H9 (cell line): ENCODE measurements at regions not wholly inside any gene's neighbourhood (a gene's known extent, or its start where the extent isn't known, plus 50 kb on each side); places are given as distances from the start of the nearest gene placed in this dataset.

ENCODE experiments used
- DNase-seq: peaks from one replicate; pipeline ENCODE4 v3.0.0-alpha.2; 2017
- H2AFZ ChIP-seq: one replicate; pipeline ENCODE4 v1.6.1; 2013; ENCODE audit warnings: mild to moderate bottlenecking, low read length, control low read depth, moderate library complexity
- H2AK5ac ChIP-seq: 2 replicates; pipeline ENCODE4 v1.6.1; 2013; ENCODE audit warnings: low read length, control low read depth, mixed read lengths; ENCODE audit not compliant: insufficient read length
- H2BK120ac ChIP-seq: one replicate; pipeline ENCODE4 v1.6.1; 2013; ENCODE audit warnings: low read depth, mild to moderate bottlenecking, low read length, control low read depth, inconsistent platforms; ENCODE audit not compliant: poor library complexity, severe bottlenecking
- H2BK12ac ChIP-seq: 2 replicates; pipeline ENCODE4 v1.6.1; 2013; ENCODE audit warnings: low read length, control low read depth, mixed read lengths, low read depth; ENCODE audit not compliant: insufficient read length
- H2BK15ac ChIP-seq: 2 replicates; pipeline ENCODE4 v1.6.1; 2013; ENCODE audit warnings: low read depth, low read length, control low read depth
- H2BK20ac ChIP-seq: one replicate; pipeline ENCODE4 v1.6.1; 2013; ENCODE audit warnings: low read depth, mild to moderate bottlenecking, low read length, control low read depth, inconsistent platforms; ENCODE audit not compliant: poor library complexity, severe bottlenecking
- H2BK5ac ChIP-seq: 2 replicates; pipeline ENCODE4 v1.6.1; 2013; ENCODE audit warnings: low read length, control low read depth, mixed read lengths; ENCODE audit not compliant: insufficient read length
- H3K14ac ChIP-seq: 2 replicates; pipeline ENCODE4 v1.6.1; 2013; ENCODE audit warnings: low read length, control low read depth; ENCODE audit not compliant: insufficient read depth
- H3K18ac ChIP-seq: 2 replicates; pipeline ENCODE4 v1.6.1; 2013; ENCODE audit warnings: low read depth, mild to moderate bottlenecking, mixed read lengths, low read length, control low read depth; ENCODE audit not compliant: insufficient read length
- H3K23ac ChIP-seq: 2 replicates; pipeline ENCODE4 v1.6.1; 2013; ENCODE audit warnings: low read length, control low read depth, mixed read lengths, low read depth; ENCODE audit not compliant: insufficient read length
- H3K23me2 ChIP-seq: 2 replicates; pipeline ENCODE4 v1.6.1; 2013; ENCODE audit warnings: low read depth, mild to moderate bottlenecking, mixed read lengths, low read length, control low read depth; ENCODE audit not compliant: insufficient read length, poor library complexity, severe bottlenecking
- H3K27ac ChIP-seq: 2 replicates; pipeline ENCODE4 v1.5.1; 2013; ENCODE audit warnings: low read length, control low read depth, mixed read lengths, low read depth; ENCODE audit not compliant: insufficient read length
- H3K27me3 ChIP-seq: 2 replicates; pipeline ENCODE4 v1.6.1; 2013; ENCODE audit warnings: low read length, control low read depth, inconsistent platforms; ENCODE audit not compliant: insufficient read depth
- H3K4ac ChIP-seq: 2 replicates; pipeline ENCODE4 v1.6.1; 2013; ENCODE audit warnings: low read depth, mild to moderate bottlenecking, control low read depth, inconsistent platforms, low read length, moderate library complexity
- H3K4me1 ChIP-seq: 2 replicates; pipeline ENCODE4 v1.6.1; 2013; ENCODE audit warnings: low read length, control low read depth, inconsistent platforms; ENCODE audit not compliant: insufficient read depth
- H3K4me2 ChIP-seq: 2 replicates; pipeline ENCODE4 v1.6.1; 2013; ENCODE audit warnings: low read length, control low read depth, mixed read lengths; ENCODE audit not compliant: insufficient read length, insufficient read depth
- H3K56ac ChIP-seq: 2 replicates; pipeline ENCODE4 v1.6.1; 2013; ENCODE audit warnings: low read depth, mild to moderate bottlenecking, mixed read lengths, low read length, control low read depth; ENCODE audit not compliant: insufficient read length
- H3K79me1 ChIP-seq: 2 replicates; pipeline ENCODE4 v1.6.1; 2013; ENCODE audit warnings: low read depth, mild to moderate bottlenecking, moderate library complexity, low read length, control low read depth, inconsistent platforms; ENCODE audit not compliant: insufficient read depth, poor library complexity, severe bottlenecking
- H3K79me2 ChIP-seq: 2 replicates; pipeline ENCODE4 v1.6.1; 2013; ENCODE audit warnings: low read length, control low read depth, inconsistent platforms; ENCODE audit not compliant: insufficient read depth
- H3K9ac ChIP-seq: 2 replicates; pipeline ENCODE4 v1.6.1; 2013; ENCODE audit warnings: low read length, control low read depth, mixed read lengths; ENCODE audit not compliant: insufficient read length; ENCODE audit errors: extremely low read depth
- H3K9me3 ChIP-seq: one replicate; pipeline ENCODE4 v1.6.1; 2013; ENCODE audit warnings: low read depth, low read length, inconsistent platforms; ENCODE audit not compliant: control insufficient read depth
- H3T11ph ChIP-seq: one replicate; pipeline ENCODE4 v1.6.1; 2013; ENCODE audit warnings: mild to moderate bottlenecking, low read length, control low read depth, inconsistent platforms
- H4K20me1 ChIP-seq: one replicate; pipeline ENCODE4 v1.6.1; 2013; ENCODE audit not compliant: control insufficient read depth, insufficient read length, insufficient read depth
- H4K5ac ChIP-seq: 2 replicates; pipeline ENCODE4 v1.6.1; 2013; ENCODE audit warnings: low read depth, mild to moderate bottlenecking, mixed read lengths, low read length, control low read depth; ENCODE audit not compliant: insufficient read length
- H4K8ac ChIP-seq: replicated peaks from 2 replicates; pipeline ENCODE4 v1.6.1; 2013; ENCODE audit warnings: low read length, control low read depth, mixed read lengths, low read depth; ENCODE audit not compliant: insufficient read length
- H4K91ac ChIP-seq: 2 replicates; pipeline ENCODE4 v1.6.1; 2013; ENCODE audit warnings: low read depth, mild to moderate bottlenecking, moderate library complexity, mixed read lengths, low read length, control low read depth; ENCODE audit not compliant: insufficient read length
- H3K27ac Mint-ChIP-seq, 3 experiments: 2 replicates in 2 of 3; 3 replicates in 1 of 3; pipeline ENCODE4 v1.8.0; 2020 to 2021; ENCODE audit warnings: mixed read lengths in 3 of 3, mild to moderate bottlenecking in 1 of 3, moderate library complexity in 1 of 3
- H3K27me3 Mint-ChIP-seq: 2 replicates; pipeline ENCODE4 v1.8.0; 2021; ENCODE audit warnings: low read depth, mild to moderate bottlenecking, moderate library complexity, mixed read lengths
- H3K36me3 Mint-ChIP-seq, 3 experiments: 2 replicates in 2 of 3; 3 replicates in 1 of 3; pipeline ENCODE4 v1.8.0; 2020 to 2021; ENCODE audit warnings: low read depth in 3 of 3, mixed read lengths in 3 of 3; ENCODE audit not compliant: insufficient read depth in 1 of 3
- H3K4me1 Mint-ChIP-seq, 2 experiments: 2 replicates each; pipeline ENCODE4 v1.8.0; 2020; ENCODE audit warnings: mixed read lengths in 2 of 2
- H3K4me3 Mint-ChIP-seq, 2 experiments: 2 replicates in 1 of 2; 3 replicates in 1 of 2; pipeline ENCODE4 v1.8.0; 2020 to 2021; ENCODE audit warnings: mild to moderate bottlenecking in 2 of 2, mixed read lengths in 2 of 2, moderate library complexity in 1 of 2
- H3K9me3 Mint-ChIP-seq, 2 experiments: 2 replicates in 1 of 2; 3 replicates in 1 of 2; pipeline ENCODE4 v1.8.0; 2020; ENCODE audit warnings: mild to moderate bottlenecking in 2 of 2, mixed read lengths in 2 of 2, moderate library complexity in 1 of 2
- CTCF ChIP-seq: fragments of 200-600 bp; sonication (generic); conservative IDR thresholded peaks from 3 replicates; pipeline ENCODE4 v1.8.0; 2021; ENCODE audit warnings: antibody characterized with exemption, mild to moderate bottlenecking
- WGBS: extraction: QIAGEN DNeasy Blood & Tissue Kit; methylation state at CpG from one replicate; pipeline ENCODE4 v1.1.7; 2013; ENCODE audit warnings: missing lambda C conversion rate, low lambda C conversion rate, mixed read lengths; ENCODE audit not compliant: insufficient read length; ENCODE audit errors: extremely low coverage; 5-methylcytosine and 5-hydroxymethylcytosine counted together

GRCh38 chr22:49694462-49695260, 133.0 kb downstream of the BRD1 start:
- Histone ChIP-seq H2BK120ac (no peak overlapping the region), H3K4ac (no peak overlapping the region), H2BK5ac (no peak overlapping the region), H3K27ac (no peak overlapping the region), H3K18ac (no peak overlapping the region), H2AFZ (no peak overlapping the region), H3K9me3 (peaks cover 8% of the 10 kb centered on the region), H4K91ac (no peak overlapping the region), H3K14ac (no peak overlapping the region; the same call in 1 of the 2 replicates), H3T11ph (no peak overlapping the region), H3K4me2 (no peak overlapping the region), H4K5ac (no peak overlapping the region), H4K8ac (no peak overlapping the region), H2AK5ac (no peak overlapping the region), H3K79me1 (no peaks in the 10 kb centered on the region), H3K27me3 (no peaks in the 10 kb centered on the region), H2BK15ac (no peak overlapping the region), H3K4me1 (no peaks in the 10 kb centered on the region), H4K20me1 (no peaks in the 10 kb centered on the region), H3K79me2 (no peaks in the 10 kb centered on the region), H3K23ac (no peak overlapping the region), H2BK20ac (no peak overlapping the region), H3K23me2 (no peaks in the 10 kb centered on the region), H2BK12ac (no peak overlapping the region), H3K9ac (no peak overlapping the region), H3K56ac (no peak overlapping the region)
- no peaks in the 10 kb centered on the region for H3K4me1 Mint-ChIP-seq
- TF ChIP-seq CTCF: no peak
- no CpG with 5 or more reads among the region's 9 CpGs for WGBS
- peaks cover 0 to 18% (median 0%) of the 10 kb centered on the region in 3 experiments; a peak in 5 of 7 replicates for H3K36me3 Mint-ChIP-seq
- no peak overlapping the region for H3K27ac Mint-ChIP-seq
- H3K27me3 Mint-ChIP-seq: peaks cover 14% of the 10 kb centered on the region
- H3K9me3 Mint-ChIP-seq: peaks cover 31 to 43% of the 10 kb centered on the region in 2 experiments
- H3K4me3 Mint-ChIP-seq: no peak overlapping the region
- DNase-seq: no peak
